ENCODE measurements at regions not wholly inside any gene's neighbourhood (a gene's known extent, or its start where the extent isn't known, plus 50 kb on each side); places are given as distances from the start of the nearest gene placed in this dataset.

GRCh38 chr9:82489201-82489821 lies 500.7 kb downstream of the SPATA31D1 start:
- no peak for TF ChIP-seq CTCF (IDR thresholded peaks at IDR 0.05)
- no peak for TF ChIP-seq POLR2AphosphoS5 (IDR thresholded peaks at IDR 0.05)

Data from breast epithelium (tissue), 3 donors.